ENCODE measurements at regions not wholly inside any gene's neighbourhood (a gene's known extent, or its start where the extent isn't known, plus 50 kb on each side); places are given as distances from the start of the nearest gene placed in this dataset.

DNA sequence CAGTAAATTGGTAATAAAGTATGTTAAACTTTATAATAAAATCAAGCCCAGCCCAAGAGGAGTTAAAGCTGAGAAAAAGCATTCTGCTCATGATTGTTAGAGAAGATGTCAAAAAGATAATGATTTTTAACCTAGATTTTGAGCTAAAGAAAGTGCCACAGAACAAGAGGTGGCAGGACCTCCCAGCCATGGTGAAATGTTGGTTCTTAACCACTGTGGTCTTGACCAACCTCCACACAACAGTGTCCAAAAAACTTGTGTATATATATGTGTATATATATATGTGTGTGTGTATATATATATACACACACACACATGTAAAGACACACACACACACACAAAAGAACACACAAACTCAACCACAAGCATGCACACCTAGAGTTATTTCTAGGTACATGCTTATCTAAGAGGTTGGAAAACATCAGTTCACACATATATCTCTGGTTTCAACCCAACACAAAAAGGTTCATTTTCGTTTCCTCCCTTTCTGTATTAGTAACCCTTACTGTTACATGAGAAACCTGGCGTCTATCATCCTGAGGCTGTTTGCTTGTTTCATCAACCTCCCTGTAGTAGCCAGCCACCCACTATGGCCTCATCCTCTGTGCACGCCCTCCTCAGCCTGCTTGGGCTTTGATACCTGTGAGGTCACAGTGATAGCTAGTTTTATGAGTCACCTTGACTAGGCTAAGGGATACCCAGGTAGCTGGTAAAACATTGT lies 631.8 kb upstream of the ID2 start:
- no peak for DNase-seq (ENCODE audit: low spot score)
- POLR2A ChIA-PET (ENCODE audit: low non-redundant PET), result no interaction called here
- no peak overlapping the region for H3K27ac ChIP-seq (ENCODE audit: low read depth, low read length, poor library complexity, severe bottlenecking)
- BruUV-seq (replicated peaks), result no TSS peak
- H3K36me3 ChIP-seq (ENCODE audit: insufficient read depth, low read length, poor library complexity, severe bottlenecking), result no peaks in the 10 kb centered on the region
- TF ChIP-seq, protein P1, sequence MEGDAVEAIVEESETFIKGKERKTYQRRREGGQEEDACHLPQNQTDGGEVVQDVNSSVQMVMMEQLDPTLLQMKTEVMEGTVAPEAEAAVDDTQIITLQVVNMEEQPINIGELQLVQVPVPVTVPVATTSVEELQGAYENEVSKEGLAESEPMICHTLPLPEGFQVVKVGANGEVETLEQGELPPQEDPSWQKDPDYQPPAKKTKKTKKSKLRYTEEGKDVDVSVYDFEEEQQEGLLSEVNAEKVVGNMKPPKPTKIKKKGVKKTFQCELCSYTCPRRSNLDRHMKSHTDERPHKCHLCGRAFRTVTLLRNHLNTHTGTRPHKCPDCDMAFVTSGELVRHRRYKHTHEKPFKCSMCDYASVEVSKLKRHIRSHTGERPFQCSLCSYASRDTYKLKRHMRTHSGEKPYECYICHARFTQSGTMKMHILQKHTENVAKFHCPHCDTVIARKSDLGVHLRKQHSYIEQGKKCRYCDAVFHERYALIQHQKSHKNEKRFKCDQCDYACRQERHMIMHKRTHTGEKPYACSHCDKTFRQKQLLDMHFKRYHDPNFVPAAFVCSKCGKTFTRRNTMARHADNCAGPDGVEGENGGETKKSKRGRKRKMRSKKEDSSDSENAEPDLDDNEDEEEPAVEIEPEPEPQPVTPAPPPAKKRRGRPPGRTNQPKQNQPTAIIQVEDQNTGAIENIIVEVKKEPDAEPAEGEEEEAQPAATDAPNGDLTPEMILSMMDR (conservative IDR thresholded peaks at IDR 0.05; ENCODE audit: low read depth, low read length), result no peak
- no peak for TF ChIP-seq EZH2 (IDR thresholded peaks at IDR 0.05; ENCODE audit: borderline replicate concordance, low read depth, low read length, poor library complexity, severe bottlenecking)
- H3K4me3 ChIP-seq (ENCODE audit: low read depth, low read length, poor library complexity, severe bottlenecking), result no peak overlapping the region
- H3K4me1 ChIP-seq (ENCODE audit: insufficient read depth, low read length, poor library complexity, severe bottlenecking), result no peaks in the 10 kb centered on the region
- CTCF ChIA-PET, result no interaction called here
- H3K9me3 ChIP-seq (ENCODE audit: low read depth, low read length, poor library complexity, severe bottlenecking), result no peaks in the 10 kb centered on the region
- H3K27me3 ChIP-seq (replicated peaks; ENCODE audit: insufficient read depth, low read depth, low read length, poor library complexity), result no peaks in the 10 kb centered on the region
- intact Hi-C loops (cut with micrococcal nuclease; ENCODE audit: unreplicated experiment), result no loop called here

DNA sequence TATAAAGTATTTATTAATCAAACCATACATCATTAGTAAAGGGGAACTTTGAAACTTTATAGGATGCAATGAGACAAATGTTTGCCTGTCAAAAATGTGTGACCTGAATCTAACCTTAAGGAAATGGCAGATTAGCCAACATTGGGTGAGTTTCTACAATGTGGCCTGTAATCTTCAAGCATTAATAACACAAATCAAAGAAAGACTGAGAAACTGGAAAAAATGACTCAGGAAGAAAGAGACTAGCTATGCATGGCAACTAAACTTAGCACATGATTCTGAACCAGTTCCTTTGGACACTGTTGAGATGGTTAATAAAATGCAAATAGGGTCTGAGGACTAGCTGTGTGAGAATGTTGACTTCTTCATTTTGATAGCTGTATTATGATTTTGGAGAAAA lies 628.6 kb upstream of the ID2 start:
- Histone ChIP-seq H3K36me3 (ENCODE audit: insufficient read depth, low read length, poor library complexity, severe bottlenecking) (no peaks in the 10 kb centered on the region), H3K27ac (ENCODE audit: low read depth, low read length, poor library complexity, severe bottlenecking) (no peak overlapping the region), H3K27me3 (replicated peaks; ENCODE audit: insufficient read depth, low read depth, low read length, poor library complexity) (no peaks in the 10 kb centered on the region), H3K9me3 (ENCODE audit: low read depth, low read length, poor library complexity, severe bottlenecking) (peaks cover 3% of the 10 kb centered on the region), H3K4me3 (ENCODE audit: low read depth, low read length, poor library complexity, severe bottlenecking) (no peak overlapping the region), H3K4me1 (ENCODE audit: insufficient read depth, low read length, poor library complexity, severe bottlenecking) (no peaks in the 10 kb centered on the region)
- ChIA-PET CTCF (no interaction called here), POLR2A (ENCODE audit: low non-redundant PET) (no interaction called here)
- TF ChIP-seq, protein P1 (conservative IDR thresholded peaks at IDR 0.05; ENCODE audit: low read depth, low read length), result no peak
- no peak for TF ChIP-seq EZH2 (IDR thresholded peaks at IDR 0.05; ENCODE audit: borderline replicate concordance, low read depth, low read length, poor library complexity, severe bottlenecking)
- intact Hi-C loops (cut with micrococcal nuclease; ENCODE audit: unreplicated experiment), result no loop called here
- BruUV-seq (replicated peaks), result no TSS peak
- no peak for DNase-seq (ENCODE audit: low spot score)

DNA sequence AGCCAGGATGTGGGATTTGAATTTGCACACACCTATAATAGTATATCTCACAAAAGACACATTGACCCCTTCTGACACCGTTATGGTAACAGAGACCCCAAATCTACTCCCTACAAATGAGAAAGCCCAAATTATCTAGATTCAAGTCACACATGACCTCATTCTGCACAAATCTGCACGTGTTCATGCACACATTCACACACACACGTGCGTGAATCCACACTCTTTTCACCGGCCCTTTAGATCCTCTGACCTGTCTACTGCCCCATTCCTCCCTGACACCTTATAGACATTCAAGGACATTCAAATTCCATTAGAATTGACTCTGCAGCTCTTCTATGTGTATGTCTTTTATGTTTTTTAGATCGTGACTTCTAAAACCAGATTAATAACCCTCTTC lies 627.8 kb upstream of the ID2 start:
- H3K36me3 ChIP-seq (ENCODE audit: insufficient read depth, low read length, poor library complexity, severe bottlenecking), result no peaks in the 10 kb centered on the region
- TF ChIP-seq EZH2 (IDR thresholded peaks at IDR 0.05; ENCODE audit: borderline replicate concordance, low read depth, low read length, poor library complexity, severe bottlenecking), result no peak
- TF ChIP-seq, protein P1 (conservative IDR thresholded peaks at IDR 0.05; ENCODE audit: low read depth, low read length), result no peak
- intact Hi-C loops (cut with micrococcal nuclease; ENCODE audit: unreplicated experiment), result no loop called here
- DNase-seq (ENCODE audit: low spot score), result no peak
- no peak overlapping the region for H3K27ac ChIP-seq (ENCODE audit: low read depth, low read length, poor library complexity, severe bottlenecking)
- H3K9me3 ChIP-seq (ENCODE audit: low read depth, low read length, poor library complexity, severe bottlenecking), result peaks cover 3% of the 10 kb centered on the region
- H3K4me3 ChIP-seq (ENCODE audit: low read depth, low read length, poor library complexity, severe bottlenecking), result no peak overlapping the region
- no peaks in the 10 kb centered on the region for H3K27me3 ChIP-seq (replicated peaks; ENCODE audit: insufficient read depth, low read depth, low read length, poor library complexity)
- CTCF ChIA-PET, result no interaction called here
- no TSS peak for BruUV-seq (replicated peaks)
- H3K4me1 ChIP-seq (ENCODE audit: insufficient read depth, low read length, poor library complexity, severe bottlenecking), result no peaks in the 10 kb centered on the region
- POLR2A ChIA-PET (ENCODE audit: low non-redundant PET), result no interaction called here
